ENCODE measurements at regions not wholly inside any gene's neighbourhood (a gene's known extent, or its start where the extent isn't known, plus 50 kb on each side); places are given as distances from the start of the nearest gene placed in this dataset.

DNA sequence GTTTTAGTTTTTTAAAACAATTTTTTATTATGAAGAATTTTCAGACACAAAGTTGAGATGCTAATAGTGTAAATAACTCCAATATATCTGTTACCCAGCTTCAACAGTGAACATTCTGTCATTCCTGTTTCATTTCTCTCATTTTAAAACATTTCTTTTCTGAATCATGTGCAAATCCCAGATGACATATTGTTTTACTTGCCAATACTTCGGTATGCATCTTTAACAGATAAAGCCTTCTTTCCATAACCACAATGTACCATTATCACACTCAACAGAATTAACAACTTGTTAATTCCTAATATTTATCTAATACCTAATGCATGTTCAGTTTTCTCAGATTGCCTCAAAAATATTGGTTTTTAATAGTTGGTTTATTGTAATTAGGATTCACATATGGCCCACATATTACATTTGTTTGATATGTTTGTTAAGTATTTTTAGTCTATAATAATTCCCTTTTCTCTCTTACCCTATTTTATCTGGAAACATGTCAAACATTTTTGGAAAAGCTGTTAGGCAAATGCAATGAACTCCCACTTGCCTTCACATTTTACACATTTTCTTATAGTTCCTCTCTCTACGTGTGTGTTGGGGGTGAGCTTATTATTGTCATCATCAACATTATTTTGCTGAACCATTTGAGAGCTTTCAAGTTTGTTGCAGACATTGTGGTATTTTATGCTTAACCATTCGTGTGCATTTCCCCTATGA, 58.7 kb upstream of the ANKRD55 start:
- ATAC-seq (no peak), DNase-seq (no peak)
- intact Hi-C loops (cut with DNase I, micrococcal nuclease), result no loop called here

DNA sequence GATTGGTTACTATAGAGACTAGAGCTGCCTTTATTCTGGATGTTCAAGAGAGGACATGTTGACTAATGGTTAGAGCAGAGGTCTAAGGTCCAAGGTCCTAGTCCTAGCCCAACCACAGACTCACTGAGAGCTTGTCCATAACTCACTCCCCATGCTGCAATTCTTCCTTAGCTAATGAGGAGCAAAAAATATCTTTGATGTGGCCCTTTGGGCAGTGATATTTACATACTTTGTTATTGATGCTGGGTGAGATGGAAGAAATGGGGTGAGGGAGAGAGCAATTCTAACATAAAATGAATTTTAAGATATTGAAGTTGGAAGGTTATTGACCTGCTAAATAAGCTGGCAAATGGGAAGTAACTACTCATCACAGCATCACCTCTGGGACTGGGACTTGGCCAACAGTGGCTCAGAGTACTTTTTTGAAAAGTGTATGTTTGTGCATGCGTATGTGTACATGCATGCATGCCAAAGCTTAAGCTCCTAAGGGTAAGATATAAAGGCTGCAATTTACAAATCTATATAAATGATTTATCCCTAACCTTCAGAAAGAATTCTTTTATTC, 58.0 kb upstream of the ANKRD55 start:
- ATAC-seq (no peak), DNase-seq (no peak)
- intact Hi-C loops (cut with DNase I, micrococcal nuclease), result no loop called here

DNA sequence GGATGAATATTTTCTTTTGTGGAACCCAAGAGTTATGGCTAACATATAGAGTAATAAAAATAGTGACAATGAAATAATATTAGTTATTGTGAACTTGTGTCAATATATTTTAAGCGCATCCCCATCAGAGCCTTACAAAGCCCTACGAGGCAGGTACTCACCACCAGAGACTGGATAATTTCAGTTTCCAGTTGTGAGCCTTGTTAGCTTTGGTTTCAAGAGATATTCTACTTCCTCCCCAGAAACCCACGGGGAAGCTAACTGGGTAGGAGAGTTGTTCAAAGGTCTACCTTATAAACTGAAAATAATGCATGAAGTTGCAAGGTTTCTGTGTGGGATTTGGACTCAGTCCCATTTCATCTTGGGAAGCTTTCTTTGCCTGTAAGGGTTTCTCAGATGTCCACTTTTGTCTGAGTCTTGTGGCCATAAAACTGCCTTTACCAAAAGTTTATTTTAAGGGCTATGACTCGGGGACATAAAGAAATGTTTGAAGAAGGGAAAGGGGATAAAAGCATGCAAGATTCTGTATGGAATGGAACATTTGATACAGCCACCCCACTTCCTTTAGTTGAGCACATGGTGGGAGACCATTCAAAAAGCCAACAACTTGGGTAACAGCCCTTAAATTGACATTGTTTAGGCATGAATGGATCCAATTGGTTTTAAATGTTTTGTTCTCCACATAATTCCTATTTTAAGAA, 57.4 kb upstream of the ANKRD55 start:
- ATAC-seq (no peak), DNase-seq (no peak)
- intact Hi-C loops (cut with DNase I, micrococcal nuclease), result no loop called here

DNA sequence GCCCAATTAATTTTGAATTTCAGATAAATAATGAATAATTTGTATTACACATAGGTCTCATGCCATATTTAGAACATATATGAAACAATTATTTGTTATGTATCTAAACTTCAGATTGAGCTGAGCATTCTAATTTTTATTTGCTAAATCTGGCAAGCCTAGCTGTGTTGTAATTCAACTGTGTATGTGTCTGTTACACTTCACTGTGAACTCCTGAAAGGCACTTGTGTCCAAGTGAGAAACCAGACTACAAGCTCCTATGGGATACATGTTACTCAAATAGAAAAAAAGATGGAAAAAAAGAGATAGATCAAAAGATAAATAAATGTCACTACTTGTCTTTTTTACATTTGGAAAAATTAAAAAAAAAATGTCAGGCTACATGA, 56.5 kb upstream of the ANKRD55 start:
- DNase-seq (no peak), ATAC-seq (no peak)
- intact Hi-C loops (cut with DNase I, micrococcal nuclease), result no loop called here

- intact Hi-C loops (cut with DNase I, micrococcal nuclease), result no loop called here
- no peak for DNase-seq
- ATAC-seq, result no peak
Observed at GRCh38 chr5:56288873-56289601, 55.9 kb upstream of the ANKRD55 start.

GRCh38 chr5:56286015-56286884, 53.1 kb upstream of the ANKRD55 start:
- DNase-seq (no peak), ATAC-seq (no peak)
- intact Hi-C loops (cut with DNase I, micrococcal nuclease), result no loop called here

- DNase-seq (no peak), ATAC-seq (no peak)
- intact Hi-C loops (cut with DNase I, micrococcal nuclease), result no loop called here
Observed at GRCh38 chr5:56282951-56283350, 49.8 kb upstream of the ANKRD55 start.
